OCI-LY1 (cell line): ENCODE measurements at regions not wholly inside any gene's neighbourhood (a gene's known extent, or its start where the extent isn't known, plus 50 kb on each side); places are given as distances from the start of the nearest gene placed in this dataset.

ENCODE experiments used
- H2AFZ ChIP-seq: fragments of 200-600 bp; sonication (generic), shearing (Covaris generic); 2 replicates; pipeline ENCODE4 v1.6.0; 2014; ENCODE audit warnings: antibody characterized with exemption, mild to moderate bottlenecking, low read length
- H3F3A ChIP-seq: fragments of 200-600 bp; sonication (generic), shearing (Covaris generic); 2 replicates; pipeline ENCODE4 v1.6.0; 2014; ENCODE audit warnings: mild to moderate bottlenecking, antibody characterized with exemption, low read length, moderate library complexity; ENCODE audit not compliant: insufficient read depth
- H3K27ac ChIP-seq: fragments of 200-600 bp; sonication (generic); 2 replicates; pipeline ENCODE4 v1.5.1; 2014; ENCODE audit warnings: low read length, mixed run types, mild to moderate bottlenecking, low read depth; ENCODE audit not compliant: poor library complexity, severe bottlenecking
- H3K27me3 ChIP-seq: fragments of 200-600 bp; sonication (generic); 2 replicates; pipeline ENCODE4 v1.6.0; 2014; ENCODE audit warnings: antibody characterized with exemption, mild to moderate bottlenecking, low read length, moderate library complexity; ENCODE audit not compliant: insufficient read depth
- H3K36me3 ChIP-seq: fragments of 200-600 bp; sonication (generic); 2 replicates; pipeline ENCODE4 v1.6.1; 2014; ENCODE audit warnings: mild to moderate bottlenecking, antibody characterized with exemption, low read length, moderate library complexity, mixed read lengths; ENCODE audit not compliant: insufficient read depth
- H3K4me1 ChIP-seq: fragments of 200-600 bp; sonication (generic); 2 replicates; pipeline ENCODE4 v1.5.1; 2014; ENCODE audit warnings: mild to moderate bottlenecking, low read length, moderate library complexity; ENCODE audit not compliant: insufficient read depth, severe bottlenecking
- H3K4me2 ChIP-seq: fragments of 200-600 bp; sonication (generic), shearing (Covaris generic); 2 replicates; pipeline ENCODE4 v1.6.1; 2014; ENCODE audit warnings: low read length
- H3K4me3 ChIP-seq: fragments of 200-600 bp; sonication (generic); 2 replicates; pipeline ENCODE4 v1.5.1; 2014; ENCODE audit warnings: low read length, low read depth, mild to moderate bottlenecking, mixed read lengths; ENCODE audit not compliant: poor library complexity, severe bottlenecking
- H3K79me2 ChIP-seq: fragments of 200-600 bp; shearing (Covaris generic); 2 replicates; pipeline ENCODE4 v1.6.1; 2016; ENCODE audit warnings: mixed run types, low read length, mixed read lengths; ENCODE audit not compliant: insufficient read depth
- H3K9ac ChIP-seq: fragments of 200-600 bp; sonication (generic), shearing (Covaris generic); 2 replicates; pipeline ENCODE4 v1.6.1; 2014; ENCODE audit warnings: mild to moderate bottlenecking, low read length, mixed read lengths
- H3K9me2 ChIP-seq: fragments of 200-600 bp; sonication (generic), shearing (Covaris generic); 2 replicates; pipeline ENCODE4 v1.6.1; 2014; ENCODE audit warnings: low read depth, mild to moderate bottlenecking, low read length, mixed read lengths
- H3K9me3 ChIP-seq: fragments of 200-600 bp; shearing (Covaris generic); 2 replicates; pipeline ENCODE4 v1.6.1; 2014; ENCODE audit warnings: low read length, mixed read lengths
- H4K20me1 ChIP-seq: fragments of 200-600 bp; sonication (generic), shearing (Covaris generic); 2 replicates; pipeline ENCODE4 v1.6.0; 2016; ENCODE audit warnings: mild to moderate bottlenecking, low read length; ENCODE audit not compliant: insufficient read depth
- EZH2 ChIP-seq: fragments of 200-600 bp; sonication (generic), shearing (Covaris generic); IDR thresholded peaks from 2 replicates; pipeline ENCODE4 v1.8.0; 2017; ENCODE audit warnings: borderline replicate concordance, mixed run types, mild to moderate bottlenecking, antibody characterized with exemption, low read length, moderate library complexity, mixed read lengths
- TF ChIP-seq, protein P1 (sequence below): fragments of 200-600 bp; sonication (generic), shearing (Covaris generic); IDR thresholded peaks from 2 replicates; pipeline ENCODE4 v1.5.1; 2017; ENCODE audit warnings: mild to moderate bottlenecking, antibody characterized with exemption, low read length, moderate library complexity, mixed read lengths

DNA sequence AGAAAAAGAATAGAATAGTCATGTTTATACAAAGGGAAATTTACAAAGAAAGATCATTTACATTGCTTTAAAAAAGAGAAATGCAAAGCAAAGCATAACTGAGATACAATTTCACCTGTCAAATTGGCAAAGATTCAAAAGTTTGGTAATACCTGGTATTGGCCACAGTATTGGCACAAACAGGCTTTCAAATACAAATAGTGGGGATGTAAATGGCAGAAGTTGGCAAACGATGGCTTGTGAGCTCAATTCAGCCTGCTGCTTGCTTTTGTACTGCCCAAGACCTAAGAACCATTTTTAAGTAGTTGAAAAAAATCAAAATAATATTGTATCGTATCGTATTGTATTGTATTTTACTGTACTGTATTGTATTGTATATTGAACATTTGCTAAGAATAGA, 194.5 kb upstream of the JAG1 start:
- H3K27me3 ChIP-seq = no peaks in the 10 kb centered on the region
- H3K79me2 ChIP-seq = no peaks in the 10 kb centered on the region
- H3K9me2 ChIP-seq = no peaks in the 10 kb centered on the region
- H2AFZ ChIP-seq = no peak overlapping the region
- H3F3A ChIP-seq = no peaks in the 10 kb centered on the region
- H4K20me1 ChIP-seq = no peaks in the 10 kb centered on the region
- no peak overlapping the region for H3K27ac ChIP-seq
- no peaks in the 10 kb centered on the region for H3K36me3 ChIP-seq
- H3K4me1 ChIP-seq = no peaks in the 10 kb centered on the region
- no peaks in the 10 kb centered on the region for H3K9me3 ChIP-seq
- no peak for TF ChIP-seq EZH2
- TF ChIP-seq, protein P1, sequence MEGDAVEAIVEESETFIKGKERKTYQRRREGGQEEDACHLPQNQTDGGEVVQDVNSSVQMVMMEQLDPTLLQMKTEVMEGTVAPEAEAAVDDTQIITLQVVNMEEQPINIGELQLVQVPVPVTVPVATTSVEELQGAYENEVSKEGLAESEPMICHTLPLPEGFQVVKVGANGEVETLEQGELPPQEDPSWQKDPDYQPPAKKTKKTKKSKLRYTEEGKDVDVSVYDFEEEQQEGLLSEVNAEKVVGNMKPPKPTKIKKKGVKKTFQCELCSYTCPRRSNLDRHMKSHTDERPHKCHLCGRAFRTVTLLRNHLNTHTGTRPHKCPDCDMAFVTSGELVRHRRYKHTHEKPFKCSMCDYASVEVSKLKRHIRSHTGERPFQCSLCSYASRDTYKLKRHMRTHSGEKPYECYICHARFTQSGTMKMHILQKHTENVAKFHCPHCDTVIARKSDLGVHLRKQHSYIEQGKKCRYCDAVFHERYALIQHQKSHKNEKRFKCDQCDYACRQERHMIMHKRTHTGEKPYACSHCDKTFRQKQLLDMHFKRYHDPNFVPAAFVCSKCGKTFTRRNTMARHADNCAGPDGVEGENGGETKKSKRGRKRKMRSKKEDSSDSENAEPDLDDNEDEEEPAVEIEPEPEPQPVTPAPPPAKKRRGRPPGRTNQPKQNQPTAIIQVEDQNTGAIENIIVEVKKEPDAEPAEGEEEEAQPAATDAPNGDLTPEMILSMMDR = no peak
- no peak overlapping the region for H3K9ac ChIP-seq
- no peak overlapping the region for H3K4me2 ChIP-seq
- no peak overlapping the region for H3K4me3 ChIP-seq

DNA sequence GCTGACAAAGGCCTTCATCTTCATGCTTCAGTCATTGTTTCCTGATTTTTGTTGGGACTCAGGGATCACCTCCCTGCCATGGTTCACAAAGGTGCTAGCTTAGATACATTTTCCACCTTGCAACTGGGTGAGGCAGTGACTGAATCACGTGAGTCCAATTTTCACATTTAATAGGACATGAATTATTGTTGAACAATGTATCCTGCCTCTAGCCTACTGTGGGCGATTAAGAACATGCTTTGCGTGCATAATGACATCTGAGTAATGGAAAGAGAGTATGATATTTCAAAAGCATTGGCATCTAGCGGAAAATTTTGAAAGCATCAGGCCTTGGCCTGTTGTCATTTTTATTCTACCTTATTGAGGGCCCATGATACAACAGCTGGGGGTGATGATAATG, 199.2 kb upstream of the JAG1 start:
- TF ChIP-seq EZH2 = no peak
- TF ChIP-seq, protein P1 = no peak
- Histone ChIP-seq H3K4me2 (no peak overlapping the region), H3K4me3 (no peak overlapping the region), H4K20me1 (no peaks in the 10 kb centered on the region), H3K36me3 (no peaks in the 10 kb centered on the region), H3K9ac (no peak overlapping the region), H3K9me2 (no peaks in the 10 kb centered on the region), H3F3A (no peaks in the 10 kb centered on the region), H2AFZ (no peak overlapping the region), H3K4me1 (no peaks in the 10 kb centered on the region), H3K27ac (no peak overlapping the region), H3K27me3 (no peaks in the 10 kb centered on the region), H3K79me2 (no peaks in the 10 kb centered on the region), H3K9me3 (no peaks in the 10 kb centered on the region)

DNA sequence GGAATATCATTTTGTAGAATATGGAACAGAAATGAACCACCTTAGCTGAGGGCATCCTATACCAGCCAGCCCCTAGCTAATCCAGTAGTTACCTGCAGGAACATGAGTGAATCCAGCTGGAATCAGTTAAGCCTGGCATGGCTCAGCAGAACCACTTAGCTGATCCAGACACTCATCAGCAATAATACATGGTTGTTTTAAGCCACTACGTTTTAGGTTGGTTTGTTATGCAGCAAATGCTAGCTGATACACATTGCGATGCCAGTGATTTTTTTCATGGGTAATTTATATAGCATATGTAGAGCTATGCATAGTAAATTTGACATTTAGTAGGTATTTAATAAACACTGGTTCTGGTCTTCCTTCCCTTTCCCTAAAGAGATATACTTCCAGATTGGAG, 201.9 kb upstream of the JAG1 start:
- H3K4me3 ChIP-seq = no peak overlapping the region
- H3K27me3 ChIP-seq = no peaks in the 10 kb centered on the region
- H3K79me2 ChIP-seq = no peaks in the 10 kb centered on the region
- no peaks in the 10 kb centered on the region for H3K9me3 ChIP-seq
- no peak for TF ChIP-seq EZH2
- TF ChIP-seq, protein P1 = no peak
- H4K20me1 ChIP-seq = no peaks in the 10 kb centered on the region
- H3K9ac ChIP-seq = no peak overlapping the region
- no peak overlapping the region for H3K4me2 ChIP-seq
- H3F3A ChIP-seq = no peaks in the 10 kb centered on the region
- H3K4me1 ChIP-seq = no peaks in the 10 kb centered on the region
- H3K27ac ChIP-seq = no peak overlapping the region
- no peak overlapping the region for H2AFZ ChIP-seq
- H3K9me2 ChIP-seq = no peaks in the 10 kb centered on the region; the same call in 1 of the 2 replicates
- no peaks in the 10 kb centered on the region for H3K36me3 ChIP-seq
